GM10248 (cell line): ENCODE measurements at regions not wholly inside any gene's neighbourhood (a gene's known extent, or its start where the extent isn't known, plus 50 kb on each side); places are given as distances from the start of the nearest gene placed in this dataset.

Experiments
- CTCF ChIA-PET: fragments of 300-600 bp; sonication (Branson Sonifier 250); formaldehyde crosslinking; extraction: SDS; loops from one replicate; lab custom pipeline; 2021; ENCODE audit warnings: antibody characterized with exemption; lab: Yijun Ruan, JAX
- POLR2A ChIA-PET: fragments of 350-650 bp; sonication (Branson Sonifier 250); formaldehyde crosslinking; extraction: SDS; loops from one replicate; lab custom pipeline; 2020; ENCODE audit warnings: antibody characterized with exemption; lab: Yijun Ruan, JAX
- DNase-seq: peaks from one replicate; pipeline ENCODE4 v3.0.0; 2012; ENCODE audit errors: extremely low spot score
- CTCF ChIP-seq: IDR thresholded peaks from 2 replicates; pipeline ENCODE4 v1.5.1; 2012; ENCODE audit warnings: mild to moderate bottlenecking, low read depth; ENCODE audit errors: extremely low read depth, missing control alignments, control extremely low read depth

DNA sequence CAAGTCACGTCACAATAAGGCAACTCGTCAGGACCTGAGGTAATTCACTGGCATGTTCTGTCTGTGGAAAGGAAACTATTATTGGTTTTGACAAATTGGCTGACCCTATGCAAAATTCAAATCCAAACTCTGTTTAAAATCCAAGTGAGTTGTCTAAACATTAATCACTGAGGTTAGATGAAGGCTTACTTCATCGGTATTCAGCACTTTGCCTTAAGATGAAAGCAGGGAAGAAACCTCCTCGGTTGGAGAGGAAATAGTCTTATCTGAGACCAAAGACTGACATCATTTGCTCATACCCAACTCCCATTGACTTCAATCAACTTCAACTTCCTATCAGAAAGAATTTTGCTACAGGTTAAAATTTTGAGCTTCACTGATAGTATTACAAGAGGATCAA, 355.1 kb upstream of the MBL2 start:
- DNase-seq, result no peak
- TF ChIP-seq CTCF, result no peak
- CTCF ChIA-PET, result no interaction called here
- POLR2A ChIA-PET, result no interaction called here

GRCh38 chr10:53123311-53123710, 350.7 kb upstream of the MBL2 start:
- CTCF ChIA-PET, result interaction anchor here (1.4 kb wide), 1 partner anchor 13 kb away, joined by 3 read pairs; no protein-coding TSS in a partner anchor
- POLR2A ChIA-PET, result no interaction called here
- no peak for DNase-seq
- TF ChIP-seq CTCF, result no peak

DNA sequence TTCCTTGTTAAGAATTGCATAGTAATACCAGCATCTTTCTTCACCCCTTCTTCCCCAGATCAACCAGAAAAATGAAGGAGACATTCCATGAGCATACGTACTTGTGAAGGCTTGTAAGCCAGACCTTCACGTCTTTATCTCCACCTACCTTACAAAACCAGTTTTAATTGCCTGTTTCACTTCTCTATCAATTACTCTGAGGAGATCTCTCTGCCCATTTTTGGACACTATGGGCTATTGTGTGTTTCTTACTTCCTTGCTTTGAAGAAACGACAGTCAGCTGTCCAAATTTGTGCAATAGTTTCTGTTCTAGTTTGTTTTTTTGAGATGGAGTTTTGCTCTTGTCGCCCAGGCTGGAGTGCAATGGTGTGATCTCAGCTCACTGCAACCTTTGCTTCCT, 349.7 kb upstream of the MBL2 start:
- no peak for DNase-seq
- POLR2A ChIA-PET, result no interaction called here
- CTCF ChIA-PET, result no interaction called here
- no peak for TF ChIP-seq CTCF

DNA sequence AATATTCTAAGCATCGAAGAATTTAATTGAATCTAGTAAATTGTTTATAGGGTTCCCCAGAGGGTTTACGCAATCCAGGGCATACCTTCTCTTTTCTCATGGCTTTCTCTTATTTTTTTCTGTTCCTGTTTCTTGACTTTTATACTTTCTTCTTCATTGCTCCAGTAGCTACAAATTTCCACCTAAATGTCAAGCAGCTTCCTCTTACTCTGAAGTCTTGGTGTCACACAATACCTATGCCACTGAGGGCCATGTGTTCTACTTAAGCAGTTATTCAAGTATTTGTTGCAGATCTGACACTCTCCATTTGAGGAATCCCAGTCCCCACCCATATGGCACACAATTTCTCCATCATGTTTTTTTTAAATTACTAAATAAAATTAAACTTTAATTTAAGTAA, 343.1 kb upstream of the MBL2 start:
- POLR2A ChIA-PET, result no interaction called here
- no peak for DNase-seq
- CTCF ChIA-PET, result interaction anchor here (1.3 to 1.6 kb wide), 2 partner anchors 17 to 23 kb away, joined by 3 read pairs; no protein-coding TSS in a partner anchor
- TF ChIP-seq CTCF, result no peak

DNA sequence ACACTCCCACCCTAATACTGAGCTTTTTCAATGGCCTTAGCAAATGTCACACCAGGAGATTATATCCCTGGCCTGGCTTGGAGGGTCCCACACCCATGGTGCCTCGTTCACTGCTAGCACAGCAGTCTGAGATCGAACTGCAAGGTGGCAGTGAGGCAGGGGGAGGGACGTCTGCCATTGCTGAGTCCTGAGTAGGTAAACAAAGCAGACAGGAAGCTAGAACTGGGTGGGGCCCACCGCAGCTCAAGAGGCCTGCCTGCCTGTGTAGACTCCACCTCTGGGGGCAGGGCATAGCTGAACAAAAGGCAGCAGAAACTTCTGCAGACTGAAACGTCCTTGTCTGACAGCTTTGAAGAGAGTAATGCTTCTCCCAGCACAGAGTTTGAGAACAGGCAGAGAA, 338.9 kb upstream of the MBL2 start:
- no peak for DNase-seq
- CTCF ChIA-PET, result no interaction called here
- TF ChIP-seq CTCF, result no peak
- POLR2A ChIA-PET, result no interaction called here

DNA sequence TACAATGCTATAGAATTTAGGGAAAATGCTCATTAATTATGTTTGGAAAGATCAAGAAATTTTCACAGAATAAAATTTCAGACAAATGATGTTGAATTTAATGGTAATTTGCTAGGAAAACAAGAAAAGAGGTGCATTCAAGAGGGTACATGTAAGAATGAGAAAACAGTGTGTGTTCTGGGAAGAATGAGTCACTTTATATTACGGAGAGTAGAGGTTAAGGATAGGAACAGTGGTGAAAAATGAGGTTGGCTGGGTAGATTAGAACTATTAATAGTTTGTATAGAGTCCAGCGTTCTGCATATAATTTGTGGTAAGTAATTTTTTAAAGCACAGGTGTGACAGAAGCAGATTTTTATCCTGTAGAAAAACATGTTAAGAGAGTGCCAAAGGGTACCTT, 336.7 kb upstream of the MBL2 start:
- CTCF ChIA-PET, result no interaction called here
- POLR2A ChIA-PET, result no interaction called here
- DNase-seq, result no peak
- no peak for TF ChIP-seq CTCF
